Ishikawa (cell line): ENCODE measurements at regions not wholly inside any gene's neighbourhood (a gene's known extent, or its start where the extent isn't known, plus 50 kb on each side); places are given as distances from the start of the nearest gene placed in this dataset.

ENCODE experiments used
- CEBPB ChIP-seq: IDR thresholded peaks from 2 replicates; pipeline ENCODE4 v1.6.1; 2012
- CREB1 ChIP-seq: IDR thresholded peaks from 2 replicates; pipeline ENCODE4 v1.6.1; 2012; ENCODE audit warnings: low read depth
- EGR1 ChIP-seq: IDR thresholded peaks from 2 replicates; pipeline ENCODE4 v1.6.1; 2012
- EP300 ChIP-seq: IDR thresholded peaks from 2 replicates; pipeline ENCODE4 v1.6.1; 2012; ENCODE audit warnings: borderline replicate concordance
- FOXM1 ChIP-seq: IDR thresholded peaks from 2 replicates; pipeline ENCODE4 v1.6.1; 2012; ENCODE audit warnings: low read depth, borderline replicate concordance
- NFIC ChIP-seq: IDR thresholded peaks from 2 replicates; pipeline ENCODE4 v1.6.1; 2012
- RAD21 ChIP-seq: IDR thresholded peaks from 2 replicates; pipeline ENCODE4 v1.6.1; 2012; ENCODE audit warnings: low read depth
- TAF1 ChIP-seq: IDR thresholded peaks from 2 replicates; pipeline ENCODE4 v1.6.1; 2012; ENCODE audit warnings: low read depth, mild to moderate bottlenecking
- TCF12 ChIP-seq: IDR thresholded peaks from 2 replicates; pipeline ENCODE4 v1.6.1; 2012; ENCODE audit warnings: low read depth
- TEAD4 ChIP-seq: IDR thresholded peaks from 2 replicates; pipeline ENCODE4 v1.6.1; 2012
- USF1 ChIP-seq: IDR thresholded peaks from 2 replicates; pipeline ENCODE4 v1.6.1; 2012
- YY1 ChIP-seq: IDR thresholded peaks from 2 replicates; pipeline ENCODE4 v1.6.1; 2012; ENCODE audit warnings: low read depth
- ZBTB7A ChIP-seq: IDR thresholded peaks from 2 replicates; pipeline ENCODE4 v1.6.1; 2012; ENCODE audit warnings: low read depth
- TF ChIP-seq, protein P1 (sequence below): IDR thresholded peaks from 2 replicates; pipeline ENCODE4 v1.6.1; 2012
- TF ChIP-seq, protein P2 (sequence below): IDR thresholded peaks from 2 replicates; pipeline ENCODE4 v1.6.1; 2012; ENCODE audit warnings: low read depth, mild to moderate bottlenecking

- TF ChIP-seq FOXM1 (no peak), ZBTB7A (no peak), YY1 (no peak), TAF1 (no peak), EGR1 (no peak), RAD21 (no peak), TEAD4 (no peak), USF1 (no peak), EP300 (no peak), CEBPB (no peak), NFIC (no peak), CREB1 (no peak)
- TF ChIP-seq, protein P1, sequence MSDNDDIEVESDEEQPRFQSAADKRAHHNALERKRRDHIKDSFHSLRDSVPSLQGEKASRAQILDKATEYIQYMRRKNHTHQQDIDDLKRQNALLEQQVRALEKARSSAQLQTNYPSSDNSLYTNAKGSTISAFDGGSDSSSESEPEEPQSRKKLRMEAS = no peak
- TF ChIP-seq, protein P2, sequence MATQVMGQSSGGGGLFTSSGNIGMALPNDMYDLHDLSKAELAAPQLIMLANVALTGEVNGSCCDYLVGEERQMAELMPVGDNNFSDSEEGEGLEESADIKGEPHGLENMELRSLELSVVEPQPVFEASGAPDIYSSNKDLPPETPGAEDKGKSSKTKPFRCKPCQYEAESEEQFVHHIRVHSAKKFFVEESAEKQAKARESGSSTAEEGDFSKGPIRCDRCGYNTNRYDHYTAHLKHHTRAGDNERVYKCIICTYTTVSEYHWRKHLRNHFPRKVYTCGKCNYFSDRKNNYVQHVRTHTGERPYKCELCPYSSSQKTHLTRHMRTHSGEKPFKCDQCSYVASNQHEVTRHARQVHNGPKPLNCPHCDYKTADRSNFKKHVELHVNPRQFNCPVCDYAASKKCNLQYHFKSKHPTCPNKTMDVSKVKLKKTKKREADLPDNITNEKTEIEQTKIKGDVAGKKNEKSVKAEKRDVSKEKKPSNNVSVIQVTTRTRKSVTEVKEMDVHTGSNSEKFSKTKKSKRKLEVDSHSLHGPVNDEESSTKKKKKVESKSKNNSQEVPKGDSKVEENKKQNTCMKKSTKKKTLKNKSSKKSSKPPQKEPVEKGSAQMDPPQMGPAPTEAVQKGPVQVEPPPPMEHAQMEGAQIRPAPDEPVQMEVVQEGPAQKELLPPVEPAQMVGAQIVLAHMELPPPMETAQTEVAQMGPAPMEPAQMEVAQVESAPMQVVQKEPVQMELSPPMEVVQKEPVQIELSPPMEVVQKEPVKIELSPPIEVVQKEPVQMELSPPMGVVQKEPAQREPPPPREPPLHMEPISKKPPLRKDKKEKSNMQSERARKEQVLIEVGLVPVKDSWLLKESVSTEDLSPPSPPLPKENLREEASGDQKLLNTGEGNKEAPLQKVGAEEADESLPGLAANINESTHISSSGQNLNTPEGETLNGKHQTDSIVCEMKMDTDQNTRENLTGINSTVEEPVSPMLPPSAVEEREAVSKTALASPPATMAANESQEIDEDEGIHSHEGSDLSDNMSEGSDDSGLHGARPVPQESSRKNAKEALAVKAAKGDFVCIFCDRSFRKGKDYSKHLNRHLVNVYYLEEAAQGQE = no peak
Measured at GRCh38 chr18:27528925-27529521, 343.9 kb upstream of the CHST9 start.

- TF ChIP-seq, protein P1 = no peak
Measured at GRCh38 chr18:27527856-27528255, 342.7 kb upstream of the CHST9 start.

DNA sequence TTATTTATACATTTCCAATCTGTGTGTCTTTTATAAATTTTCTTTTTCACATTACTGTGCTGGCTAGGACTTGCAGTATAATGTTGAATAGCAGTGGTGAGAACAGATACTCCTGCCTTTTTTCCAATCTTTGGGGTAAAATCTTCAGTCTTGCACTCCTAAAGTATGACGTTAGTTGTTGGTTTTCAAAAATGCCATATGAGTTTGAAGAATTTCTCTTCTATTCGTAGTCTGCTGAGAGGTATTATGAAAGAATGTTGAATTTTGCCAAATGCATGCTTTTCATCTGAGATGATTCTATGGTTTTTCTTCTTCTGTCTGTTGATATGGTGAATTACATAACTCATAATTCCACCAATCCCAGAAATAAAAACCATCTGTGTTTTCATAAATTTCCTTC, 335.3 kb upstream of the CHST9 start:
- no peak for TF ChIP-seq FOXM1
- no peak for TF ChIP-seq NFIC
- TF ChIP-seq TEAD4 = no peak
- no peak for TF ChIP-seq EGR1
- TF ChIP-seq, protein P2 = no peak
- no peak for TF ChIP-seq EP300
- no peak for TF ChIP-seq CREB1
- TF ChIP-seq ZBTB7A = no peak
- no peak for TF ChIP-seq RAD21
- no peak for TF ChIP-seq USF1
- TF ChIP-seq TCF12 = no peak

DNA sequence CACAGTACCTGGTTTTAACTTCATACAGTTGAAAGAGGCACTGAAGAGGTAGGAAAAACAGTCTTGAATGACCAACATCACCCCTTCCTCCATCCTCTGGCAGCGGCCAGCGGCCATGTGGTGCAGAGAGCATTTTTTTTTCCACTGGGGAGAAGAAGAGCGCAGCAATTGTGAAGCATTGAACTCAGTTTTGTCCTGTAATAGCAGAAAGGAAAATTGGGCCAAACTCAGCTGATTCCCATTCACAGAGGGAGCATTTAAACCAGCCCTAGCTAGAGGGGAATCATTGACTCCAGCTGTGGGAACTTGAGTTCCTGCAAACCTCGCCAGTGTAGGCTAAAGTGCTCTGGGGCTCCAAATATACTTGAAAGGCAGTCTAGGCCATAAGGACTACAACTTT, 316.6 kb upstream of the CHST9 start:
- TF ChIP-seq ZBTB7A (no peak), USF1 (no peak), NFIC (no peak), RAD21 (no peak), TCF12 (no peak), CREB1 (no peak), CEBPB (no peak), YY1 (no peak), TEAD4 (no peak), EGR1 (no peak), EP300 (no peak)
- TF ChIP-seq, protein P2 = no peak
- TF ChIP-seq, protein P1 = no peak
